CD4-positive, alpha-beta T cell (primary cell): ENCODE measurements at regions not wholly inside any gene's neighbourhood (a gene's known extent, or its start where the extent isn't known, plus 50 kb on each side); places are given as distances from the start of the nearest gene placed in this dataset.

Experiments used
- ATAC-seq: fragments of 200-7000 bp; cut with Tn5 transposase; one replicate; pipeline ENCODE4 v1.10.0; 2022; ENCODE audit warnings: mild to moderate bottlenecking; ENCODE audit not compliant: poor library complexity
- CTCF ChIA-PET: fragments of 350-600 bp; sonication (Branson Sonifier 250); formaldehyde crosslinking; loops from one replicate; lab custom pipeline; 2021; ENCODE audit warnings: antibody characterized with exemption, inconsistent platforms; lab: Charles Lee
- POLR2A ChIA-PET: fragments of 350-600 bp; sonication (Branson Sonifier 250); formaldehyde crosslinking; loops from one replicate; lab custom pipeline; 2021; ENCODE audit warnings: antibody characterized with exemption, inconsistent platforms; lab: Charles Lee
- DNase-seq, 14 experiments: peaks; one replicate each; pipeline ENCODE4 v3.0.0-alpha.2; 2013 to 2020; ENCODE audit warnings: mixed read lengths in 2 of 14
- H3K27ac ChIP-seq, 2 donors: one replicate each; pipeline versions ENCODE4 v1.5.1 to v1.7.0; 2013; ENCODE audit warnings: low read length in 2 of 2, low read depth in 1 of 2, mild to moderate bottlenecking in 1 of 2
- H3K27me3 ChIP-seq, 2 experiments: 1 replicate in 1 of 2; 2 replicates in 1 of 2; pipeline versions ENCODE4 v1.6.1 to v1.7.0; 2013; ENCODE audit warnings: low read length in 2 of 2, control low read depth in 1 of 2, mild to moderate bottlenecking in 1 of 2, moderate library complexity in 1 of 2; ENCODE audit not compliant: insufficient read depth in 2 of 2, control insufficient read depth in 1 of 2
- H3K36me3 ChIP-seq: one replicate; pipeline ENCODE4 v1.6.1; 2013; ENCODE audit warnings: low read length, control low read depth; ENCODE audit not compliant: insufficient read depth
- H3K4me1 ChIP-seq: one replicate; pipeline ENCODE4 v1.6.1; 2013; ENCODE audit warnings: low read length, control low read depth; ENCODE audit not compliant: insufficient read depth
- H3K4me3 ChIP-seq: one replicate; pipeline ENCODE4 v1.5.1; 2013; ENCODE audit warnings: mild to moderate bottlenecking, low read length, moderate library complexity
- H3K9me3 ChIP-seq, 2 experiments: 1 replicate in 1 of 2; 2 replicates in 1 of 2; pipeline versions ENCODE4 v1.6.1 to v1.7.0; 2013; ENCODE audit warnings: low read length in 2 of 2, mild to moderate bottlenecking in 2 of 2, control low read depth in 1 of 2, moderate library complexity in 1 of 2; ENCODE audit not compliant: control insufficient read depth in 1 of 2, insufficient read depth in 1 of 2
- H3K27ac Mint-ChIP-seq: one replicate; pipeline ENCODE4 v1.8.0; 2020; ENCODE audit warnings: mixed read lengths
- H3K27me3 Mint-ChIP-seq: one replicate; pipeline ENCODE4 v1.8.0; 2021; ENCODE audit warnings: mixed read lengths
- H3K36me3 Mint-ChIP-seq: one replicate; pipeline ENCODE4 v1.8.0; 2021; ENCODE audit warnings: low read depth, mixed read lengths
- H3K4me1 Mint-ChIP-seq: one replicate; pipeline ENCODE4 v1.8.0; 2021; ENCODE audit warnings: low read depth, mixed read lengths
- H3K4me3 Mint-ChIP-seq: one replicate; pipeline ENCODE4 v1.8.0; 2020; ENCODE audit warnings: mild to moderate bottlenecking, mixed read lengths
- H3K9me3 Mint-ChIP-seq: one replicate; pipeline ENCODE4 v1.8.0; 2020; ENCODE audit warnings: mixed read lengths
- CTCF ChIP-seq: fragments of 200-600 bp; IDR thresholded peaks from one replicate; pipeline ENCODE4 v1.8.0; 2022; ENCODE audit warnings: antibody characterized with exemption, mild to moderate bottlenecking
- intact Hi-C, 2 experiments: fragments of 100-400 bp; cut with DNase I in 1 of 2; cut with micrococcal nuclease in 1 of 2; formaldehyde crosslinking; loops; one replicate each; pipeline versions ENCODE4 v1.15.1 to v1.9.0; 2023 to 2025; cut with DNase I, micrococcal nuclease

GRCh38 chr3:112751061-112751460 lies 95.6 kb downstream of the CD200R1L start:
- no peak overlapping the region for H3K4me3 Mint-ChIP-seq
- POLR2A ChIA-PET = no interaction called here
- DNase-seq = no peak
- ATAC-seq = no peak
- H3K4me3 ChIP-seq = no peak overlapping the region
- CTCF ChIA-PET = no interaction called here
- no peaks in the 10 kb centered on the region for H3K36me3 ChIP-seq
- no peaks in the 10 kb centered on the region for H3K4me1 ChIP-seq
- H3K27me3 Mint-ChIP-seq = no peaks in the 10 kb centered on the region
- H3K27ac ChIP-seq = no peak overlapping the region
- intact Hi-C loops = no loop called here
- no peaks in the 10 kb centered on the region for H3K36me3 Mint-ChIP-seq
- H3K27ac Mint-ChIP-seq = no peak overlapping the region
- TF ChIP-seq CTCF = no peak
- H3K27me3 ChIP-seq = no peaks in the 10 kb centered on the region
- peaks cover 0 to 6% of the 10 kb centered on the region in 2 experiments for H3K9me3 ChIP-seq
- peaks cover under 1% of the 10 kb centered on the region for H3K9me3 Mint-ChIP-seq
- peaks cover 6% of the 10 kb centered on the region for H3K4me1 Mint-ChIP-seq

- Histone ChIP-seq H3K36me3 (no peaks in the 10 kb centered on the region), H3K4me3 (no peak overlapping the region), H3K27ac (no peak overlapping the region), H3K9me3 (no peaks in the 10 kb centered on the region), H3K27me3 (no peaks in the 10 kb centered on the region), H3K4me1 (no peaks in the 10 kb centered on the region)
- no peaks in the 10 kb centered on the region for H3K9me3 Mint-ChIP-seq
- intact Hi-C loops = no loop called here
- DNase-seq (no peak), ATAC-seq (no peak)
- POLR2A ChIA-PET = interaction anchor here (1.0 to 1.3 kb wide), 2 partner anchors 10 to 12 kb away, joined by 3 to 4 read pairs; no protein-coding TSS in a partner anchor
- H3K27me3 Mint-ChIP-seq = no peaks in the 10 kb centered on the region
- no peaks in the 10 kb centered on the region for H3K36me3 Mint-ChIP-seq
- H3K4me3 Mint-ChIP-seq = no peak overlapping the region
- CTCF ChIA-PET = interaction anchor here (3.4 kb wide), 1 partner anchor 13 kb away, joined by 14 read pairs; no protein-coding TSS in a partner anchor
- no peak overlapping the region for H3K27ac Mint-ChIP-seq
- H3K4me1 Mint-ChIP-seq = peaks cover 6% of the 10 kb centered on the region
- TF ChIP-seq CTCF = no peak
These were observed 99.0 kb downstream of the CD200R1L start for GRCh38 chr3:112747624-112748023.

DNA sequence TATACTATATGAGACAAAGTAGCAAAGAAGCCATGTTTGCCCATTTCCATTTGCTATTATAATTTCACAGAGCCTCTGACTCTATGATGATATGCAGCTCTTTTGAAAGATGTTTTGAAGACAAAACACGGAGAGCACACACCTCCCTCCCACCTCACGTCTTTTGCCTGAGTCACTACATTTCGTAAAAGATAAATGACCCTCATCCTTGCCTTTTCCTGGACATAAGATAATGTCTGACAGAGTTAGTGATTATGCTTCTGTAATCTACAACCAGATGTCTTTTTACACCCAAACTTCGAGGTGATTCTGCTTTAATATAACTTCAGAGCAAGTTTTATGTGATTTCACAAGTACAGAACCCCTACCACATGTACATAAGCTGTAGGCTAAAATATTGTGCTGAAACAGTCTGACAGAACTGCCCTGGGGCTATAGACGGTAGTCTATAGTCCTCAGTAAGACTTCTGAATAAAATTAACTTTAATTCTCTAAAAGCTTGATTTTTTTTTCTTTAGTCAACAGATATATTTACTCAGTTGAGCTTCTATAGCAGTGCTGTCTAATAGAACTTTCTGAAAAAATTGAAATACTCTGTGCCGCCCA lies 99.9 kb downstream of the CD200R1L start:
- Histone ChIP-seq H3K27ac (no peak overlapping the region), H3K9me3 (no peaks in the 10 kb centered on the region), H3K27me3 (no peaks in the 10 kb centered on the region), H3K4me3 (no peak overlapping the region), H3K36me3 (no peaks in the 10 kb centered on the region), H3K4me1 (peaks cover 5% of the 10 kb centered on the region)
- TF ChIP-seq CTCF = no peak
- no peaks in the 10 kb centered on the region for H3K36me3 Mint-ChIP-seq
- H3K27me3 Mint-ChIP-seq = no peaks in the 10 kb centered on the region
- peaks cover 8% of the 10 kb centered on the region for H3K4me1 Mint-ChIP-seq
- no peak overlapping the region for H3K27ac Mint-ChIP-seq
- H3K9me3 Mint-ChIP-seq = no peaks in the 10 kb centered on the region
- intact Hi-C loops = no loop called here
- no peak overlapping the region for H3K4me3 Mint-ChIP-seq
- ATAC-seq = no peak
- DNase-seq = no peak
- CTCF ChIA-PET = interaction anchor here (0.9 to 3.4 kb wide), 3 partner anchors 12 to 233 kb away, joined by 3 to 14 read pairs (median 4); no protein-coding TSS in a partner anchor
- POLR2A ChIA-PET = interaction anchor here (0.8 to 1.3 kb wide), 3 partner anchors 10 to 233 kb away, joined by 3 to 4 read pairs (median 3); no protein-coding TSS in a partner anchor
